GM18907 (cell line): ENCODE measurements at regions not wholly inside any gene's neighbourhood (a gene's known extent, or its start where the extent isn't known, plus 50 kb on each side); places are given as distances from the start of the nearest gene placed in this dataset.

Experiments
- ATAC-seq: cut with Tn5 transposase; IDR thresholded peaks from one replicate; pipeline ENCODE4 v1.9.1; 2021; ENCODE audit warnings: mild to moderate bottlenecking, moderate library complexity; ENCODE audit not compliant: unreplicated experiment

DNA sequence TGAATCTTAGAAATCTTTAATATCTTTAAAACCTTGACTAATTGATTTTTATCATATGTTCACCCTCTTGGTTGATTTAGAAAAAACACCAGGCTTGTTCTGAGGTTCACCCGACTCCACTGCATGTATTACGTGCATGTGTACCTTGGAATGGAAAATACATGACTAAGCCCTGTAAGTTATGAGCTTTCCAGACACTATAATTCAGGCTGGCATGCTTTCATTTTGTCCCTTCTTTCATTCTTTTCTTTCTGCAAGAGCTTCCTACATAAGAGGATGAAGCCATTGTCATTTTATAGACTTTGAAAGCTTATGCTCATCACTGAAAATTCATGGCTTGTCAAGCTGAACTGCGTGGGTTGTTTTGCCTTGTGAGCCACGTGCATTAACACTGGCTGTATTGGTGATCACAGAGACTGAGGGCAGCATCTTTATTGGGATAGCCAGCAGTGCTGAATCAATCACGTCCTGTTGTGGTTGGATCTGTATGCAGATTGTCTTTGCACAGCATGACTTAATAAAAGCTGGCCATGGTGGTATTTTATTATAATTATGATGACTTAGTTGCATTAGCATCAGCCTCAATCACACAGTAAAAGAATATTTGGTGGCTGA is 141.9 kb downstream of the SLIT2 start:
- no peak for ATAC-seq

DNA sequence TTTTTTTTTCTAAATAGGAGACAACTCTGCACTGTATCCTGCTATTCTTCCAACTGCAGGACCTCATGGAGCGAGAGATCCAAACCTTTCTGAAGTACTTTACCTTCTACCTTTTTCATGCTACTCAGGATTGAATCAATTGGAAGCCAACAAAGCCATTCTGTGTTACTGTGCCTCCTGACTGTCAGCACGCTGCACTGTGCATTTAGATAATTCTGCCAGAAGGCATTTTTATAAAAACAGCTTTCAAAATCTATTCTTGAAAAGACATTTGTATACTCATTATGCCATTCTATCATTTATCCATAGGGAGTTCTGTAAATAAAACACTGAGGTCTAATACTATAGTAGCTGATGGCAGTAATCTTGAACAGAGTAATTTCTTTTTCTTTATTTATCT is 142.8 kb downstream of the SLIT2 start:
- ATAC-seq, result no peak

DNA sequence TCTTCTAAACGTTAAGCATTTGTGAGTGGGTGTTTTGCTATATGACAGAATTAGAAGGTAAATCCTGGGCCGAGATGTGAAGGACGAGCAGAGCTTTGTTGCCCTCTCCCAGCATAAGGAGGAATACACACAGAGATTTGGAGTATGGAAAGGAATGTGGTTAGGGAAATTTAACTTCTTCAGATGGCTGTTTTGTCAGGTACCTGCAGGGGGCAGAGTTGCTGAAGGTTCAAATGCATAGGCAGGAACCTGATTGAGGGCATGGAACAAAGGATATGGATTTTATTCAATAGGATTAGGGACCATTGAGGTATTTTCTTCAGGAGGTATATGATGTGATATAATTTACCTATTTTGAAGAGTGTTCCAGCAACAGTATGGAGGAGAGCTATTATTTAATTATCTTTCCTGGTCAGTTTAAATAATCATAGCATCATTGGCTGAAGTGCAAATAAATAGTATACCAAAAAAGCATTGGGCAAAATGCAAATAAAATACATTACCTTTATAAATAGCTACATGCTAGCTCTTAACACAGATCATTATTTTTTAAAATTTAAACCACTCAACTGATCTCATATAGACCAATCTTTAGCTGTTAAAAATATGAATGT is 143.6 kb downstream of the SLIT2 start:
- ATAC-seq, result no peak

DNA sequence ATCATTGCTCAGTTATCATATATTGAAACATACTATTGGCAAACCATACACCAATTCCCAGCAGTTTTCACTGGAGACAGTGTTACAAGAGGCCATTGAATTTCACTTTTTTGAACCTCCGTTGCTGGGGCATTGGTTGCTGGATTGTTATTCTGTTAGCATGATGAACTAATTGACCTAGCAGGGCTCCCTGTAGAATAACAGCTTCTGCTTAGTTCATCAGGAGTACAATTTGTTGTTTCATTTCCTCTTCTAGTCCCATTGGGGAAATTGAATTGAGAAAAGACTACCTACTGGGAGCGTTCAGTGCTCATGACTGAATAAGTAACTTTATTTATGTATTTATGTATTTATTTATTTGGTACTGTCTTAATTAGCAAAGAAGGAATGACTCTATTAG is 151.6 kb downstream of the SLIT2 start:
- ATAC-seq, result no peak

DNA sequence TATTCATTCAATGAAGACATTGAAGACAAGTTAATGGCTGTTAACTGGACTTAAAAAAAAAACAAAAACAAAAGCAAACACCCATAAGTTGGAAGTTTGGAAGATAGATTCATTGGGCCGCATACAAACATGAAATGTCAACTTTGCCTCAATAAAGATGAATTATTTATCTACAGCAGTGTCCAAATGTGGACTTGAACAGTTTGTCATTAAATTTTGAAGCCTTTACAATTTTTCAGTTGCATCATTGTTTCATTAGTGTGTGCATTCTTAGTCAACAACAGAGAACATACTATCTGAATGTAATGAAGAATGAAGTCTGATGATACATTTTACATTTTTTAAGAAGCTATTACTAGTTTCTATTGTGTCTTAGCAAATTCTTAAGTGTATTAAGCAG is 152.1 kb downstream of the SLIT2 start:
- no peak for ATAC-seq

DNA sequence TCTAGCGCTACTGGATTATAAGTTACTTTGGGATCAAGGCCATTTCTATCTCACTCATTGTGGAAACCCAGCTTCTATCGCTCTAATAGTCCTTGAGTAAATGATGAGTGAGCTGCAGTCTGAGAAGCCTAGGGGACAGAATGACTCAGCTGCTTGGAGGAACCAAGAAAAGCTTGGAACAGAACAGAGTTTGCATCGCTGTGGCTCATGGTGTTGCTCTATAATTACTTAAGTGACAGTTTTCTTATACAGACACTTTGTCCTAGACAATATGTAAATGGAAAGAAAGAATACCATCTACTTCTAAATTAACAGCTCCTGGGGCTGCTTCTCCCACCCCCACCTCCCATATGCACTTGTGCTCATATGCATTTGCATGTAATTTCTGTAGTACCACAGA is 156.9 kb downstream of the SLIT2 start:
- no peak for ATAC-seq

DNA sequence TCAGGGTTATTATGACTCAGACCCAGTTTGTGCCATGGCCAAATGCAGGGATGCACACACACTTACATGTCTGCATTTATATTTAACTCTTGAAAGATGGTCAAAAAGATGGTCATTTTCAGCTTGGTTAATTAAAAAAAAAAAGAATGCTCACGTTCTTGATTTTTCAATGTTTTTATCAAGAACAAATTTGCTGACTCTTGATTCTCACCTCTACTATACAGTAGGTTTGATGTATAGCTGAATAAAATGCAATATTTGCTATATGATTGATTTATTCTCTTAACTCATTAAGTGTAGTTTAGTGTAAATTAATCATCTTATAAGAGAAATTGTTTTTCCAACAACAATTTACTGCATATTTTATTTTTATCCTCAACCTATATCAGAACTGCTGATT is 160.4 kb downstream of the SLIT2 start:
- ATAC-seq, result no peak

DNA sequence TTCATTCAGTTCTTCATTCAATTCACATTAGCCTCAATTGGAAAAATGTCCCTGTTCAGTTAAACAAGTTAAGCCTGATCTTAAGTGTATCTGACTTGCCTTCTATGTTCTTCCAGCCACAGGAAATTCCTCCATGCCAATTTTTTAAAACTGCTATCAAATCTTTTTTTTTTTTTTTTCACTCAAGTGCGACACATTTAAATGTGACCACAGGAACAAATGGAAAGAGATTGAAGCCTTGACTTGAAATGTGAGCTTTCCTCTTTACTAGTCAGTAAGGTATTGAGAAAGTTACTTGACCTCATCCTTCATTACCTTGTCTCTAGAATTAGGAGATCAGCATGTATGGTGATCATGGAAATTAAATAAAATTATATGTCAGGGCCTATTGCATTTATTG is 165.1 kb downstream of the SLIT2 start:
- ATAC-seq, result no peak

DNA sequence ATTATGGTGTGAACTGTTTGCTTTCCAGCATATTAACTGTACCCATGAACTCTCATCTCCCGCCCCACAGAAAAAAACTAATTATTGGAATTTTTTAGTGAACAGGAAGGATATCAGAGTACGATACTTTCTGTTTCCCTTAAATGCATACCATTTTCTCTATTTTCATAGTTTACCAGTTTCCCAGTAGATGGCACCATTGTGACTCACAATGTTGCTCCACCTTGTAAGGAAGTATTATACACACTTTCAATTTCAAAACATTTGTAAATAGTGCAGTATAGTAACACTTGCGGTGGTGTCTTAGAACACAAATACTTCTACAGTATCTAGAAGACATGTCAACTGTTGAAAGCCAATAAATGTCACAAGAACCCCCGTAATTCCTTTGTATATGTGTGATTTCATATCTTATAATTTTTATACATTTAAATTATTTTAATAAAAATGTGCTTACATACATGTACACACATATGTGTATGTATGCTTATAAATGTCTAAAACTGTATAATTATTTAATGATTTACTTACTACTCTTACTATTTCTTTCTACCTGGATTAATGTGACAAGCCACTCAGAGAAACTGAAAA is 167.3 kb downstream of the SLIT2 start:
- peak; percentile 99 for ATAC-seq

DNA sequence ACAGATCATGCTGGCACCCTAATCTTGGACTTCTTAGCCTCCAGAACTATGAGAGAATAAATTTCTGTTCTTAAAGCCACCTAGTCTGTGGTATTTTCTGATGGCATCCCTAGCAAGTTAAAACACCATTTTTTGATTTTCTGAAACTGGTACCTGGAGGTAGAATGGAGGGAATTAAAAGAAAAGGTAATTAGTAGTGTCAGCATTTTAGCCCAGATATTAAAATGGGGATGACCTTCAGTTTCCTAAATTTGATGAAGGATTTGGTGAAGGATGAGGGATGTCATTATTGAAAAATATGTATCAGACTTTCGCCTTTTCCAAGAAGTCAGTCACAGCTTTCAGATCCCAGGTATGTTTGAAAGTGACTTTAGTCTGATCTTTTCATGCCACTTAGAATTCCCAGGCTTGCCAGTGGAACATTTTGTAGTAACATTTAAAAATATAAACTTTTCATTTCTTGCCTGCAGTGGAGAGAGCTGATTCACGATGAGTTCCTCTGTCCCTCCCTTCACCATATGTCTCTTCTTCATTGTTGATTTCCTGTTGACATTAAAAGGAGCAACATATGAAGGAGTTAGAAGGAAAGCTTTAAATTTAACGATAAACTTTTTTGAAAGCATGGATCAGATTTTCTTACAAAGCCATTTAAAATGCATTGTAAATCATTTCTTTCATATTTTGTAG is 169.4 kb downstream of the SLIT2 start:
- ATAC-seq, result no peak

DNA sequence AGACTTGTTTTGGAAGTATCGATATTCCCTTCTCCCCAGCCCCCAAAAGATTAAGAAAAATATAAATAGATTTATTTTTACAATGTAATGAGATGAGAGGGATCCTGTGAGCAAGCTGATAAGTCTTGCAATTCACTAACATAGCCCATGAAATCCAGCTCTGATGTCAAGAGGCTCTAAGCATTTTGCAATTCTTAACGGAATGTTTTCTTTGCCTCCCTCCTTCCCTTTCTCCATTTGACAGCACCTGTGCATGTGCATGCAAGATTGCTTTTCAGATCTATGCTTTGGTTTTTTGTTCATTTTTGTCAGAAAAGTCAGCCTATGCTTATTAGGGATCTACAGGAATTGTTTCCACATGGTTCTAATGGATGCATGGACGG is 169.9 kb downstream of the SLIT2 start:
- ATAC-seq, result no peak

DNA sequence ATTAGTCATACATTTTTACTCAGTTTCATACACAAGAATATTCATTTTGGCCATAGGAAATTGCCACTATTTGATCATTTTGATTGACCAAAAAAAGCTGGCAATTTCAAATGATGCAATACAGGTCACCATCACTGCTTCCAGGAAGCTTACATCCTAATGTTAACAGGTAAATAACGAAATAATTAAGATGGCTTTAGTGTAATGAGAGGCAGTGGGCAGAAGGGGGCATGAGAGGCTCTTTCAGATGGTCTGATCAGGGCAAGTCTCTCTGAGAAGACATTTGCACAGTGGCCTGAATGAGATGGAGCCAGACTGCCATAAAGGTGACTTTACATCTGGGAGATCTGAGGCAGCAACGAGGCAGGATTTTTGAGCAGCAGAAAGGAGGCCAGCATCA is 170.7 kb downstream of the SLIT2 start:
- ATAC-seq, result peak; percentile 74

DNA sequence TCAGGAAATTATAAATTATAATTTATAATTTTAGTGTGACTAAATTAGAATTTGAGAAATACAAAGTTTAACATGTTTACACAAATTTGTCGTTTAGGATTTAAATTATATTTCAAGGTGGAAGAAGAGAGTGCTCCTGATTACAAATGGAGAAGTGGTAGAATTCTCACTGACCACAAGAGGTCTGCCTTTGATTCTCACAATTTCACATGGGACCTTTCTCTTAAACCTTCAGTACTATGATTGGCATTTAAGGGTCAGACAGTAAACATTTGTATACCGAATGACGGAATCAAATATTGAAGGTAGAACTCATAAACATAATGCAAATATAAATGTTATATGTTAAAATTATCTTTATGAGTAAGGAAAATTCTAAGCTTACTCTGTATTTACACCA is 171.7 kb downstream of the SLIT2 start:
- ATAC-seq, result no peak

DNA sequence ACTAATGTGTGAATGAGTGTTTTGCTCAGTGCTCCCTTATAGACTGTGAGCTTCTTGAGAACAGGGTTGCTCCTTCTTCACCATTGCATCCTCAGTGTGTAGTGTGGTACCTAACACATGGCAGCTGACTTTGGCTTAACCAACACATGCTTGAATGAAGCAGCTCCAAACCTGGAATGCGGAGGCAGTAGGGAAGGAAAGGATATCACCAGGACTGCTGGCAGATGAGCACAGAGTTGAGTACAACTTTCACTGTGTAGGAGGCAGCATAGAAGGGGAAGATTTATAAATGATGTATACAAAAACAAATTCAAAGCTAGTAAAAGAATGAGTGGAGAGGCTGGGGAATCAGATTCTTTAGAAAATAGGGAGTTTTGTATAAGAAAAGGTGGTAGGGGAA is 174.3 kb downstream of the SLIT2 start:
- ATAC-seq, result no peak

DNA sequence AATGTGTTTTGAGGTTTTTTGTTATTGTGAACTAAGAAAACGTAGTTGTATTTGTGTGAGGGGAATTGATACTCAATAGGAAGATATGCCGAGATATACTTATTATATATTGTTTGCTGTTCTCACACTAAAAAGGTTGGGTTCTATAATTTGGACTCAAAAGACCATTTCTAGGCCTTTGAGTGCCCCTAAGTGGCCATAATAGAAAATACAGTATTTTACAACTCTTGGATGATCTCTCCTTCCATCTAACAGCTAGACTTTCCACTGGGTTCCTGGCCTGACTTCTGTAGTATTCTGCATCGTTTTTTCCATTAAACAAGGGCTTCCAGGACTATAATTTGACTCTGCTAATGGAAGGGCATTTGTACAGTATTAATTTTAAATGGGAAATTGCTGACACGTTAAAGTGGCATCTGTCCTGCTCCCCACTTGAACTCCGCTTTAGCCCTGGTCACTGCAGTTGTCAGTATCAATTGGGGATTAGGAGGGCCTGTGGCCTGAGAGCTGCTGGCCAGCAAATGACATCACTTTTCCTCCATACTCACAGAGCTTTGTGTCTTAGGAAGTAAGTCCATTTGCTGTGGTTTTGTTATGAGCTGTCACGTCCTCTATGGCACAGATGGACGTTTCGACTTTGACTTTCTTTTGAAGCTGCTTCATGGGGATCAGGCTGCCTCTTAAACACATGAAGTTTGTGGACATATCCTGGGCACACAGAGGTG is 176.9 kb downstream of the SLIT2 start:
- ATAC-seq, result no peak

DNA sequence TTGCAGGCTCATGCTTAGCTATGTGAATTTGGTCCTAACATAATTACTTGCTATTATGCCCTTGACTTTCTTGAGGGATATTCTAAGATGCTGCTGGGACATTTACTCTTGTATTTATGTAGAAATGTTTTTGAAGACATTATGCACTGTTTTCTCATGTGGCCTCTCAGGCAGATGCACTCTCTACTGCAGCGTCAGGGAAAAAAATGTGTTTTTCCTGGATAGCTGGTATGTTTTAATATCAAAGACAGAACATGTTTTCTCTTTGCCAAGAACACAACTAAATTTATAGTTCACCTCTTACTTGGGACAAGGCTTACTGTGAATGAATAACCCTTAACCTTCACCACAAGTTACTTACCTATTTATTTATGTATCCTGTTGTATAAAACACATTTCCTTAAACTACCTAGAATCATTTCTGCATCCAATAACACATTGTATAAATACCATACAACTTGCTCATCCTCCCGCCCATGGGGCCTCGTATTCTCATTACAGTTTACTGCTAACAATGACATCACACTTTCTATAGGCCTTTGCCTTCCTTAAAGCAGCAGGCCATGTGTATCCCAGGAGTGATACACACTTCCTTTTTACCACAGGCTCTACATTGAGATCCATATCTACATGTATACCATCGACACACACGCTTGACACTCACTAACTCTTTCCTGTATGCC is 178.7 kb downstream of the SLIT2 start:
- ATAC-seq, result no peak

DNA sequence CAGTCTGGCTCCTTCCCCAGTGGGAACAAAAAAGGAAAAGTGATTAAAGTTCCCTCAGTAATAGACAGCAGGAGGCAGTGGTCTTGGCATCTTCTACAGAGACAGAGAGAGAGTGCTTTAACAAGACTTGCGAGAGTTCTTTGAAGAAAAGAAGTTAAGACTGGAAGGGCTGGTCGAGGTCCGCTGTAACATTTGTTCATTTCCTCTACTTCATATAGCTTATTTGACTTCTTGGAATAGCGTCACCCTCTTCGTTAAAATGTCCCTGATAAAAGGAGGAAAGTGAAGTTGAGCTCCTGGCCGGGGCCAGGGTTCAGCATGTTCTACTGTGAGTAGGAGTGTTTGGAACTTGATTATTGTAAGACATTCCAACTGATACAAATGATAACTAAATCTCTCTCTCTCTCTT is 179.8 kb downstream of the SLIT2 start:
- no peak for ATAC-seq

DNA sequence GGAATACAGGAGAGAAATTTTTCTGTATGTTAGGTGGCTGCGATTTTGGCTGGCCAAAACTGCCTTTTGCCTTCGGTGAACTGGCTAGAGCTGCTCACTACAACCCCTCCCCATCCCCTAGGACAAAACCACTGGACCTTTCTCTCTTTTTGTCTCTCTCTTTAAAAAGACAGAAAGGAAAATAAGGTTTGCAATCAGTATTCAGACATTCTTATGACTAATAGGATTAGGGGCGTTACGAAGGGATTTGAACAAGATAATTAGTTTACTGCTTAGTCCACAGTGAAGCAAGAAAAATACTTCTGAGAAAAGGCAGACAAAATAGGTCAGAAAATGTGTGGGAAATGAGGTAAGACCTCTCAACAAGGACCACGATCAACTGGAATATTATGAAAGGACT is 180.4 kb downstream of the SLIT2 start:
- ATAC-seq, result no peak

DNA sequence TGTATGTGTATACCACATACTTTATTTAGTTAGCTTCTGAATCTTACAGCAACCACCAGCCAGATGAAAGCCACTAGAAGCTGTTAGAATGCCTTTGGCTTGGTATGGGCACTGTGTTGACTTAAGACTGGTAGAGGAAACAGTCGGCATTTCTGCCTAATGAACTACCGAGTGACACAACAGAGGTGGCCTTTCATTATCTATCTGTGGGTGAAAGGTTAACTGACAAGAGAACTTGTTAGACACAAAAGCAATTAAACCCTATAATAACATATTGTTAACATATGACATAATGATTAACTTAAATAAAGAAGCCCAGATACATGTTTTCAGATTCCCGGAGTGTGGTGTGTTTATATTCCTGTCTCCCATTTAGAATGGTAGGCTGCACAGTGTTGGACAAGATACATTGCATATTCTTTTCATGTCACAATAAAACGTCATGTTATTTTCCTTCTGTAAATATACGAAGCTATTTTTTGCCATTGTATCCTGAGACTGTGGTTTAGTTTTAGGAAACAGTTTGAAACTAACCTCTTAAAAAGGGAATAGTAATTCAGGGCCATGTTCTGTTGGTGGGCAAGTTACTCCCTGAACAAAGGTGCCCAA is 181.5 kb downstream of the SLIT2 start:
- no peak for ATAC-seq

DNA sequence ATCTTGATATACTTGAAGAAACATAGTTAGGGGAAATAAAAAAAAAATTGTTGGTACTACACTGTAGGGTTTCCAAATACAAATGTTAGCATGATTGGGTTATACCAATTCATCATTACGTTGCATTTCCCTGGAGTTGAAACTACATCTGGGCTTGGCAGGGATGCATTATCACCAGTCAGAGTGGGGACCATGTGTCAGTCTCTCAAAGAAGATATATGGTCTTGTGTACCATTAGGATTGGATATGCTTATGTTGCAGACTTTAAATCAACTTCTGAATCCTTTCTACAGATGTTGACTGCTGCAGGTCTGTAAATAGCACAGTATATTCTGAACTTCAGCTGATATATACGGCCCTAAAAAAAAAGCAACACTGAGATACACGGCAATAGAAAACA is 188.5 kb downstream of the SLIT2 start:
- no peak for ATAC-seq
